Mucosa of stomach (tissue), 1 donor: ENCODE measurements at regions not wholly inside any gene's neighbourhood (a gene's known extent, or its start where the extent isn't known, plus 50 kb on each side); places are given as distances from the start of the nearest gene placed in this dataset.

Source experiments
- H3K27me3 ChIP-seq: one replicate; pipeline ENCODE4 v1.7.0; 2013; ENCODE audit warnings: mild to moderate bottlenecking, low read length; ENCODE audit not compliant: control insufficient read depth, insufficient read depth
- H3K36me3 ChIP-seq: one replicate; pipeline ENCODE4 v1.7.0; 2013; ENCODE audit warnings: low read length; ENCODE audit not compliant: control insufficient read depth, insufficient read depth
- H3K4me1 ChIP-seq: one replicate; pipeline ENCODE4 v1.7.0; 2013; ENCODE audit warnings: mild to moderate bottlenecking, low read length; ENCODE audit not compliant: control insufficient read depth, insufficient read depth
- H3K4me3 ChIP-seq: one replicate; pipeline ENCODE4 v1.7.0; 2013; ENCODE audit warnings: low read length
- H3K9ac ChIP-seq: one replicate; pipeline ENCODE4 v1.7.0; 2013; ENCODE audit warnings: mild to moderate bottlenecking, low read length, moderate library complexity
- H3K9me3 ChIP-seq: one replicate; pipeline ENCODE4 v1.7.0; 2013; ENCODE audit warnings: mild to moderate bottlenecking, low read length, moderate library complexity; ENCODE audit not compliant: control insufficient read depth
- donor health status: Pancreatic carcinoma.

GRCh38 chr6:14187406-14187805 lies 69.8 kb downstream of the CD83 start:
- Histone ChIP-seq H3K9ac (no peak overlapping the region), H3K27me3 (peaks cover 39% of the 10 kb centered on the region), H3K9me3 (no peaks in the 10 kb centered on the region), H3K36me3 (no peaks in the 10 kb centered on the region), H3K4me3 (no peak overlapping the region), H3K4me1 (peaks cover 11% of the 10 kb centered on the region)

- H3K27me3 ChIP-seq: peaks cover 52% of the 10 kb centered on the region
- H3K9me3 ChIP-seq: no peaks in the 10 kb centered on the region
- no peak overlapping the region for H3K9ac ChIP-seq
- no peak overlapping the region for H3K4me3 ChIP-seq
- peaks cover 11% of the 10 kb centered on the region for H3K4me1 ChIP-seq
- no peaks in the 10 kb centered on the region for H3K36me3 ChIP-seq
Observed at GRCh38 chr6:14189074-14189473, 71.5 kb downstream of the CD83 start.

- no peak overlapping the region for H3K9ac ChIP-seq
- H3K27me3 ChIP-seq: peaks cover 52% of the 10 kb centered on the region
- H3K4me3 ChIP-seq: no peak overlapping the region
- peaks cover 11% of the 10 kb centered on the region for H3K4me1 ChIP-seq
- no peaks in the 10 kb centered on the region for H3K9me3 ChIP-seq
- no peaks in the 10 kb centered on the region for H3K36me3 ChIP-seq
Observed at GRCh38 chr6:14190191-14190928, 72.8 kb downstream of the CD83 start.

- H3K4me1 ChIP-seq: peaks cover 11% of the 10 kb centered on the region
- H3K36me3 ChIP-seq: no peaks in the 10 kb centered on the region
- H3K4me3 ChIP-seq: no peak overlapping the region
- H3K9me3 ChIP-seq: no peaks in the 10 kb centered on the region
- no peak overlapping the region for H3K9ac ChIP-seq
- peaks cover 52% of the 10 kb centered on the region for H3K27me3 ChIP-seq
Observed at GRCh38 chr6:14190929-14191224, 73.3 kb downstream of the CD83 start.

- Histone ChIP-seq H3K4me3 (no peak overlapping the region), H3K36me3 (no peaks in the 10 kb centered on the region), H3K9ac (no peak overlapping the region), H3K9me3 (no peaks in the 10 kb centered on the region), H3K27me3 (peaks cover 52% of the 10 kb centered on the region), H3K4me1 (peaks cover 11% of the 10 kb centered on the region)
Observed at GRCh38 chr6:14191761-14192160, 74.2 kb downstream of the CD83 start.

GRCh38 chr6:14192216-14192788 lies 74.7 kb downstream of the CD83 start:
- H3K27me3 ChIP-seq: peaks cover 52% of the 10 kb centered on the region
- H3K4me1 ChIP-seq: peaks cover 11% of the 10 kb centered on the region
- H3K9me3 ChIP-seq: no peaks in the 10 kb centered on the region
- no peak overlapping the region for H3K9ac ChIP-seq
- no peak overlapping the region for H3K4me3 ChIP-seq
- H3K36me3 ChIP-seq: no peaks in the 10 kb centered on the region

- H3K36me3 ChIP-seq: no peaks in the 10 kb centered on the region
- H3K9ac ChIP-seq: no peak overlapping the region
- no peak overlapping the region for H3K4me3 ChIP-seq
- H3K27me3 ChIP-seq: peaks cover 48% of the 10 kb centered on the region
- no peaks in the 10 kb centered on the region for H3K9me3 ChIP-seq
- peaks cover 11% of the 10 kb centered on the region for H3K4me1 ChIP-seq
Observed at GRCh38 chr6:14193524-14193923, 76.0 kb downstream of the CD83 start.

GRCh38 chr6:14194483-14194882 lies 76.9 kb downstream of the CD83 start:
- H3K4me3 ChIP-seq: no peak overlapping the region
- peaks cover 9% of the 10 kb centered on the region for H3K4me1 ChIP-seq
- H3K9me3 ChIP-seq: no peaks in the 10 kb centered on the region
- H3K27me3 ChIP-seq: peaks cover 40% of the 10 kb centered on the region
- H3K9ac ChIP-seq: no peak overlapping the region
- no peaks in the 10 kb centered on the region for H3K36me3 ChIP-seq

GRCh38 chr6:14194976-14195375 lies 77.4 kb downstream of the CD83 start:
- Histone ChIP-seq H3K4me1 (peaks cover 4% of the 10 kb centered on the region), H3K4me3 (no peak overlapping the region), H3K36me3 (no peaks in the 10 kb centered on the region), H3K9ac (no peak overlapping the region), H3K9me3 (no peaks in the 10 kb centered on the region), H3K27me3 (peaks cover 36% of the 10 kb centered on the region)

GRCh38 chr6:14196026-14196425 lies 78.5 kb downstream of the CD83 start:
- H3K9me3 ChIP-seq: no peaks in the 10 kb centered on the region
- no peaks in the 10 kb centered on the region for H3K4me1 ChIP-seq
- H3K4me3 ChIP-seq: no peak overlapping the region
- no peak overlapping the region for H3K9ac ChIP-seq
- no peaks in the 10 kb centered on the region for H3K36me3 ChIP-seq
- H3K27me3 ChIP-seq: peaks cover 25% of the 10 kb centered on the region

GRCh38 chr6:14197118-14197517 lies 79.5 kb downstream of the CD83 start:
- H3K4me3 ChIP-seq: no peak overlapping the region
- no peaks in the 10 kb centered on the region for H3K4me1 ChIP-seq

GRCh38 chr6:14200047-14200446 lies 82.5 kb downstream of the CD83 start:
- H3K27me3 ChIP-seq: no peaks in the 10 kb centered on the region
- H3K9me3 ChIP-seq: no peaks in the 10 kb centered on the region
- H3K4me3 ChIP-seq: no peak overlapping the region
- no peaks in the 10 kb centered on the region for H3K4me1 ChIP-seq
- no peaks in the 10 kb centered on the region for H3K36me3 ChIP-seq
- H3K9ac ChIP-seq: no peak overlapping the region

More at GRCh38 chr6:14197118-14197517, 79.5 kb downstream of the CD83 start:
- Histone ChIP-seq H3K27me3 (peaks cover 16% of the 10 kb centered on the region), H3K9ac (no peak overlapping the region), H3K36me3 (no peaks in the 10 kb centered on the region), H3K9me3 (no peaks in the 10 kb centered on the region)
